SK-N-MC (cell line): ENCODE measurements at regions not wholly inside any gene's neighbourhood (a gene's known extent, or its start where the extent isn't known, plus 50 kb on each side); places are given as distances from the start of the nearest gene placed in this dataset.

Experiments used
- EZH2 ChIP-seq: fragments of 200-600 bp; sonication (generic); IDR thresholded peaks from one replicate; pipeline ENCODE4 v1.6.1; 2017; ENCODE audit warnings: antibody characterized with exemption
- FOXP2 ChIP-seq: optimal IDR thresholded peaks from 2 replicates; pipeline ENCODE3; 2011; ENCODE audit warnings: mild to moderate bottlenecking, moderate library complexity; ENCODE audit not compliant: insufficient read depth; ENCODE audit errors: extremely low read length, control extremely low read depth
- POLR2AphosphoS5 ChIP-seq: IDR thresholded peaks from 2 replicates; pipeline ENCODE4 v1.6.1; 2012; ENCODE audit warnings: mild to moderate bottlenecking, low read depth, low read length, borderline replicate concordance

DNA sequence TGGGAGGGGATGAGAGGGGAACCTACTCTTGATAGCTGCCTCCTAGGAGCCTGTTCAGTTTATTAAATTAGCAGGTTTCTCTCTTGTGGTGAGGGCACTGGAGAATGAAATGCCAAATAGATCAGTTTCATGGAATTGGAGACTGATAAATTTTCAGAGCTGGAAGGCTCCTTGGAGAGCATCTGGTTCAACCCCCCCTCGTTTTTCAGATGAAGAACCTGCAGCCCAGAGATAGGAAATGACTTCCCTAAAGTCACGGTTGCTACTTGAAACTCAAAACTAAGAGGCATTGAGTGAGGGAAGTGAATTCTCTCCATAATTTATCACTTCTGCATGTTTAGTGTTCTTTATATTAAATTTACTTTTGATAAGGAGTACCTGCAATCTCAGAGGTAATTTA, 366.0 kb upstream of the CCL2 start:
- TF ChIP-seq POLR2AphosphoS5, result no peak
- TF ChIP-seq EZH2, result no peak
- no peak for TF ChIP-seq FOXP2
